WTC11 (cell line): ENCODE measurements at regions not wholly inside any gene's neighbourhood (a gene's known extent, or its start where the extent isn't known, plus 50 kb on each side); places are given as distances from the start of the nearest gene placed in this dataset.

Experiments used
- ATAC-seq: fragments of 200-7000 bp; cut with Tn5 transposase; 2 replicates; pipeline ENCODE4 v1.10.0; 2021; ENCODE audit warnings: mild to moderate bottlenecking, moderate library complexity
- CTCF ChIA-PET: fragments of 300-600 bp; sonication (Branson Sonifier 250); formaldehyde crosslinking; loops from one replicate; lab custom pipeline; 2021; ENCODE audit warnings: antibody characterized with exemption; lab: Charles Lee
- POLR2A ChIA-PET: fragments of 350-600 bp; sonication (Branson Sonifier 250); formaldehyde crosslinking; loops from one replicate; lab custom pipeline; 2021; ENCODE audit warnings: antibody characterized with exemption; lab: Charles Lee
- DNase-seq: peaks from one replicate; pipeline ENCODE4 v3.0.0; 2021; ENCODE audit warnings: low spot score
- H3K27ac Mint-ChIP-seq: 2 replicates; pipeline ENCODE4 v1.8.0; 2021; ENCODE audit warnings: mixed read lengths
- H3K27me3 Mint-ChIP-seq: 2 replicates; pipeline ENCODE4 v1.8.0; 2021; ENCODE audit warnings: low read depth, mild to moderate bottlenecking, moderate library complexity, mixed read lengths
- H3K36me3 Mint-ChIP-seq: 2 replicates; pipeline ENCODE4 v1.8.0; 2021; ENCODE audit warnings: mixed read lengths
- H3K4me1 Mint-ChIP-seq: 2 replicates; pipeline ENCODE4 v1.8.0; 2022; ENCODE audit warnings: mixed read lengths
- H3K4me3 Mint-ChIP-seq: 2 replicates; pipeline ENCODE4 v1.8.0; 2021; ENCODE audit warnings: mild to moderate bottlenecking, moderate library complexity, mixed read lengths
- H3K9me3 Mint-ChIP-seq: 2 replicates; pipeline ENCODE4 v1.8.0; 2021; ENCODE audit warnings: mixed read lengths
- ATF1 ChIP-seq: sonication (generic); formaldehyde crosslinking; IDR thresholded peaks from 2 replicates; pipeline ENCODE4 v1.8.1; 2023; ENCODE audit warnings: mild to moderate bottlenecking, moderate library complexity, missing genetic modification reagents
- CTCF ChIP-seq: fragments of 200-600 bp; IDR thresholded peaks from 2 replicates; pipeline ENCODE4 v1.8.0; 2022; ENCODE audit warnings: antibody characterized with exemption
- E2F5 ChIP-seq: sonication (generic); formaldehyde crosslinking; IDR thresholded peaks from 2 replicates; pipeline ENCODE4 v1.8.1; 2022; ENCODE audit warnings: mild to moderate bottlenecking, moderate library complexity, missing genetic modification reagents
- ESRRA ChIP-seq: sonication (generic); formaldehyde crosslinking; IDR thresholded peaks from 2 replicates; pipeline ENCODE4 v1.8.1; 2022; ENCODE audit warnings: mild to moderate bottlenecking, missing genetic modification reagents, borderline replicate concordance
- GABPB1 ChIP-seq: sonication (generic); formaldehyde crosslinking; IDR thresholded peaks from 2 replicates; pipeline ENCODE4 v1.8.1; 2023; ENCODE audit warnings: mild to moderate bottlenecking, missing genetic modification reagents
- GTF2I ChIP-seq: fragments of 250-450 bp; sonication (Bioruptor Pico); conservative IDR thresholded peaks from 2 replicates; pipeline ENCODE4 v1.4.0; 2021; ENCODE audit warnings: mild to moderate bottlenecking
- KAT7 ChIP-seq: sonication (generic); formaldehyde crosslinking; IDR thresholded peaks from 2 replicates; pipeline ENCODE4 v1.8.1; 2023; ENCODE audit warnings: missing genetic modification reagents, mild to moderate bottlenecking, borderline replicate concordance
- PRRX2 ChIP-seq: fragments of 250-450 bp; sonication (Bioruptor Pico); IDR thresholded peaks from 2 replicates; pipeline ENCODE4 v1.8.0; 2021; ENCODE audit warnings: mild to moderate bottlenecking
- RELA ChIP-seq: sonication (generic); formaldehyde crosslinking; IDR thresholded peaks from 2 replicates; pipeline ENCODE4 v1.8.1; 2022; ENCODE audit warnings: missing genetic modification reagents, mild to moderate bottlenecking, borderline replicate concordance
- RORB ChIP-seq: fragments of 250-450 bp; sonication (Bioruptor Pico); IDR thresholded peaks from 2 replicates; pipeline ENCODE4 v1.9.0; 2021; ENCODE audit warnings: mild to moderate bottlenecking
- ZNF396 ChIP-seq: fragments of 250-450 bp; sonication (Bioruptor Pico); IDR thresholded peaks from 2 replicates; pipeline ENCODE4 v1.8.0; 2021; ENCODE audit warnings: mild to moderate bottlenecking, moderate library complexity, borderline replicate concordance
- ZNF671 ChIP-seq: fragments of 250-450 bp; sonication (Bioruptor Pico); IDR thresholded peaks from 2 replicates; pipeline ENCODE4 v1.8.0; 2021; ENCODE audit warnings: mild to moderate bottlenecking
- TF ChIP-seq, protein P1 (sequence below): sonication (generic); formaldehyde crosslinking; IDR thresholded peaks from 2 replicates; pipeline ENCODE4 v1.8.0; 2022; ENCODE audit warnings: missing genetic modification reagents
- TF ChIP-seq, protein P2 (sequence below): sonication (generic); formaldehyde crosslinking; IDR thresholded peaks from 2 replicates; pipeline ENCODE4 v1.8.0; 2023; ENCODE audit warnings: missing genetic modification reagents, mild to moderate bottlenecking, borderline replicate concordance

GRCh38 chr13:100789481-100789880 is 114.9 kb upstream of the TMTC4 start:
- POLR2A ChIA-PET, result no interaction called here
- TF ChIP-seq GTF2I (CRISPR knock-in tag), result no peak
- TF ChIP-seq RELA (CRISPR knock-in tag), result no peak
- TF ChIP-seq ZNF671 (CRISPR knock-in tag), result no peak
- no peak for TF ChIP-seq RORB (CRISPR knock-in tag)
- no peak for TF ChIP-seq PRRX2
- TF ChIP-seq GABPB1 (CRISPR knock-in tag), result no peak
- TF ChIP-seq ESRRA (CRISPR knock-in tag), result no peak
- H3K4me3 Mint-ChIP-seq, result no peak overlapping the region
- CTCF ChIA-PET, result no interaction called here
- peaks cover 8% of the 10 kb centered on the region for H3K4me1 Mint-ChIP-seq
- H3K36me3 Mint-ChIP-seq, result peaks cover 44% of the 10 kb centered on the region
- DNase-seq (no peak), ATAC-seq (no peak)
- peaks cover 11% of the 10 kb centered on the region for H3K27me3 Mint-ChIP-seq
- peaks cover 52% of the 10 kb centered on the region for H3K9me3 Mint-ChIP-seq
- H3K27ac Mint-ChIP-seq, result no peak overlapping the region

GRCh38 chr13:100789025-100789424 is 114.4 kb upstream of the TMTC4 start:
- Mint-ChIP-seq H3K36me3 (peaks cover 39% of the 10 kb centered on the region), H3K27me3 (peaks cover 11% of the 10 kb centered on the region), H3K27ac (no peak overlapping the region), H3K4me1 (peaks cover 8% of the 10 kb centered on the region), H3K9me3 (peaks cover 51% of the 10 kb centered on the region), H3K4me3 (no peak overlapping the region)
- TF ChIP-seq ATF1 (CRISPR knock-in tag) (no peak), ZNF396 (no peak), KAT7 (CRISPR knock-in tag) (no peak), CTCF (no peak), E2F5 (CRISPR knock-in tag) (no peak)
- TF ChIP-seq, protein P1, sequence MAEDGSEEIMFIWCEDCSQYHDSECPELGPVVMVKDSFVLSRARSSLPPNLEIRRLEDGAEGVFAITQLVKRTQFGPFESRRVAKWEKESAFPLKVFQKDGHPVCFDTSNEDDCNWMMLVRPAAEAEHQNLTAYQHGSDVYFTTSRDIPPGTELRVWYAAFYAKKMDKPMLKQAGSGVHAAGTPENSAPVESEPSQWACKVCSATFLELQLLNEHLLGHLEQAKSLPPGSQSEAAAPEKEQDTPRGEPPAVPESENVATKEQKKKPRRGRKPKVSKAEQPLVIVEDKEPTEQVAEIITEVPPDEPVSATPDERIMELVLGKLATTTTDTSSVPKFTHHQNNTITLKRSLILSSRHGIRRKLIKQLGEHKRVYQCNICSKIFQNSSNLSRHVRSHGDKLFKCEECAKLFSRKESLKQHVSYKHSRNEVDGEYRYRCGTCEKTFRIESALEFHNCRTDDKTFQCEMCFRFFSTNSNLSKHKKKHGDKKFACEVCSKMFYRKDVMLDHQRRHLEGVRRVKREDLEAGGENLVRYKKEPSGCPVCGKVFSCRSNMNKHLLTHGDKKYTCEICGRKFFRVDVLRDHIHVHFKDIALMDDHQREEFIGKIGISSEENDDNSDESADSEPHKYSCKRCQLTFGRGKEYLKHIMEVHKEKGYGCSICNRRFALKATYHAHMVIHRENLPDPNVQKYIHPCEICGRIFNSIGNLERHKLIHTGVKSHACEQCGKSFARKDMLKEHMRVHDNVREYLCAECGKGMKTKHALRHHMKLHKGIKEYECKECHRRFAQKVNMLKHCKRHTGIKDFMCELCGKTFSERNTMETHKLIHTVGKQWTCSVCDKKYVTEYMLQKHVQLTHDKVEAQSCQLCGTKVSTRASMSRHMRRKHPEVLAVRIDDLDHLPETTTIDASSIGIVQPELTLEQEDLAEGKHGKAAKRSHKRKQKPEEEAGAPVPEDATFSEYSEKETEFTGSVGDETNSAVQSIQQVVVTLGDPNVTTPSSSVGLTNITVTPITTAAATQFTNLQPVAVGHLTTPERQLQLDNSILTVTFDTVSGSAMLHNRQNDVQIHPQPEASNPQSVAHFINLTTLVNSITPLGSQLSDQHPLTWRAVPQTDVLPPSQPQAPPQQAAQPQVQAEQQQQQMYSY (CRISPR knock-in tag), result no peak
- TF ChIP-seq, protein P2, sequence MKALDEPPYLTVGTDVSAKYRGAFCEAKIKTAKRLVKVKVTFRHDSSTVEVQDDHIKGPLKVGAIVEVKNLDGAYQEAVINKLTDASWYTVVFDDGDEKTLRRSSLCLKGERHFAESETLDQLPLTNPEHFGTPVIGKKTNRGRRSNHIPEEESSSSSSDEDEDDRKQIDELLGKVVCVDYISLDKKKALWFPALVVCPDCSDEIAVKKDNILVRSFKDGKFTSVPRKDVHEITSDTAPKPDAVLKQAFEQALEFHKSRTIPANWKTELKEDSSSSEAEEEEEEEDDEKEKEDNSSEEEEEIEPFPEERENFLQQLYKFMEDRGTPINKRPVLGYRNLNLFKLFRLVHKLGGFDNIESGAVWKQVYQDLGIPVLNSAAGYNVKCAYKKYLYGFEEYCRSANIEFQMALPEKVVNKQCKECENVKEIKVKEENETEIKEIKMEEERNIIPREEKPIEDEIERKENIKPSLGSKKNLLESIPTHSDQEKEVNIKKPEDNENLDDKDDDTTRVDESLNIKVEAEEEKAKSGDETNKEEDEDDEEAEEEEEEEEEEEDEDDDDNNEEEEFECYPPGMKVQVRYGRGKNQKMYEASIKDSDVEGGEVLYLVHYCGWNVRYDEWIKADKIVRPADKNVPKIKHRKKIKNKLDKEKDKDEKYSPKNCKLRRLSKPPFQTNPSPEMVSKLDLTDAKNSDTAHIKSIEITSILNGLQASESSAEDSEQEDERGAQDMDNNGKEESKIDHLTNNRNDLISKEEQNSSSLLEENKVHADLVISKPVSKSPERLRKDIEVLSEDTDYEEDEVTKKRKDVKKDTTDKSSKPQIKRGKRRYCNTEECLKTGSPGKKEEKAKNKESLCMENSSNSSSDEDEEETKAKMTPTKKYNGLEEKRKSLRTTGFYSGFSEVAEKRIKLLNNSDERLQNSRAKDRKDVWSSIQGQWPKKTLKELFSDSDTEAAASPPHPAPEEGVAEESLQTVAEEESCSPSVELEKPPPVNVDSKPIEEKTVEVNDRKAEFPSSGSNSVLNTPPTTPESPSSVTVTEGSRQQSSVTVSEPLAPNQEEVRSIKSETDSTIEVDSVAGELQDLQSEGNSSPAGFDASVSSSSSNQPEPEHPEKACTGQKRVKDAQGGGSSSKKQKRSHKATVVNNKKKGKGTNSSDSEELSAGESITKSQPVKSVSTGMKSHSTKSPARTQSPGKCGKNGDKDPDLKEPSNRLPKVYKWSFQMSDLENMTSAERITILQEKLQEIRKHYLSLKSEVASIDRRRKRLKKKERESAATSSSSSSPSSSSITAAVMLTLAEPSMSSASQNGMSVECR (CRISPR knock-in tag), result no peak
- ChIA-PET POLR2A (no interaction called here), CTCF (no interaction called here)
- DNase-seq, result no peak
- ATAC-seq, result peak; percentile 71
